ENCODE measurements at regions not wholly inside any gene's neighbourhood (a gene's known extent, or its start where the extent isn't known, plus 50 kb on each side); places are given as distances from the start of the nearest gene placed in this dataset.
"Not testable (repeated sequence)": the region's sequence is repeated elsewhere in the genome, so short reads cannot be mapped to it uniquely, and the experiment has no call there.

DNA sequence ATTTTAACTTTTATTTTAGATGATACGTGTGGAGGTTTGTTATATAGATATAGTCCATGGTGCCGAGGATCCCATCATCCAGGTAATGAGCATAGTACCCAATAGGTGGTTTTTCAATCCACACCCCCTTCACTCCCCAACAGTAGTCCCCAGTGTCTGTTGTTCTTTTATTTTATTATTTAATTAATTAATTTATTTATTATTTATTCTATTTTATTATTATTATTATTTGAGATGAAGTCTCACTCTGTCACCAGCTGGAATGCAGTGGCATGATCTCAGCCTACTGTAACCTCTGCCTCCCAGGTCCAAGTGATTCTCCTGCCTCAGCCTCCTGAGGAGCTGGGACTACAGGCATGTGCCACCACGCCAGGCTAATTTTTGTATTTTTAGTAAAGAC is 2086.2 kb downstream of the PCDH9 start:
- Histone ChIP-seq H3K9ac (ENCODE audit: insufficient read length, low read depth) (no peak overlapping the region), H3K27me3 (ENCODE audit: insufficient read depth, insufficient read length) (no peaks in the 10 kb centered on the region), H3K4me3 (ENCODE audit: insufficient read length, low read depth) (no peak overlapping the region), H3K36me3 (ENCODE audit: insufficient read depth, insufficient read length, low read length) (no peaks in the 10 kb centered on the region), H3K4me1 (ENCODE audit: insufficient read depth, insufficient read length) (no peaks in the 10 kb centered on the region), H3K9me3 (ENCODE audit: insufficient read depth, low read length) (no peaks in the 10 kb centered on the region)
- DNase-seq (ENCODE audit: low read depth, low spot score), result no peak
- TF ChIP-seq SUZ12 (IDR thresholded peaks at IDR 0.05; ENCODE audit: extremely low read depth, insufficient read depth, insufficient read length), result no peak
- no peak for TF ChIP-seq YY1 (IDR thresholded peaks at IDR 0.05; ENCODE audit: insufficient read depth, insufficient read length)
- TF ChIP-seq ZNF274 (IDR thresholded peaks at IDR 0.05; ENCODE audit: low read depth, low read length), result no peak

DNA sequence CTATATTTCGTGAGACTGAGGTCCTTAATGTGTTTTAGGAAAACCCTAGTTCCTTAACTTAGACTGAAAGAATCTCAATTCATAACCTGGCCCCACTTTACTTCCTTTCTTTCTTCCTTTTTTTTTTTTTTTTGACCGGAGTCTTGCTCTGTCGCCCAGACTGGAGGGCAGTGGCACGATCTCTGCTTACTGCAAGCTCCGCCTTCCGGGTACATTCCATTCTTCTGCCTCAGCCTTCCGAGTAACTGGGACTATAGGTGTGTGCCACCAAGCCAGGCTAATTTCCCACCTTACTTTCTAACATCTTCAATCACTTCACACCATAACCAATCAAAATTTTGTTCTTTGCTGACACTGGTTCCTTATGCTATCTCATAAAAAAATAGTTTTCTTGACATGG is 2097.0 kb downstream of the PCDH9 start:
- no peaks in the 10 kb centered on the region for H3K36me3 ChIP-seq (ENCODE audit: insufficient read depth, insufficient read length, low read length)
- no peak overlapping the region for H3K9ac ChIP-seq (ENCODE audit: insufficient read length, low read depth)
- no peak for DNase-seq (ENCODE audit: low read depth, low spot score)
- no peaks in the 10 kb centered on the region for H3K9me3 ChIP-seq (ENCODE audit: insufficient read depth, low read length)
- H3K27me3 ChIP-seq (ENCODE audit: insufficient read depth, insufficient read length), result no peaks in the 10 kb centered on the region
- no peak overlapping the region for H3K4me3 ChIP-seq (ENCODE audit: insufficient read length, low read depth)
- TF ChIP-seq SUZ12 (IDR thresholded peaks at IDR 0.05; ENCODE audit: extremely low read depth, insufficient read depth, insufficient read length), result no peak
- no peak for TF ChIP-seq ZNF274 (IDR thresholded peaks at IDR 0.05; ENCODE audit: low read depth, low read length)
- no peak for TF ChIP-seq YY1 (IDR thresholded peaks at IDR 0.05; ENCODE audit: insufficient read depth, insufficient read length)
- H3K4me1 ChIP-seq (ENCODE audit: insufficient read depth, insufficient read length), result no peaks in the 10 kb centered on the region

DNA sequence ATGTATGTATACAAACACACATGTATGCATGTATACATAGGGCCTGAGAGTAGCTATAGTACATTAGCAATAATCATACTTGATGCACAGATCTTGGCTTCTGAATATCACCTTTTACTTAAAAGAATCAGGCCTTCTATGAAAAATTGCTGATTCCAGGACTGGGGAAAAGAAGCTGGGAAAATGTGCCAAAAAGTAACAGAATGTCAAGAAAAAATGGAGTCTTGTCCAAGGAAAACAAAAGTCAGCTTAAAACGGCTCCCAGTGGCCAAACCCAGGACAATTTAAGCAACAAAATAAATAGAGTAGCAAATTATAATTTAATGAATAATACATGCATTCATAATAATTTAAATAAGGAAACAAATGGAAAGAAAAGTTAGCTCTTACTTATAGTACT is 2104.9 kb downstream of the PCDH9 start:
- H3K4me3 ChIP-seq (ENCODE audit: insufficient read length, low read depth), result no peak overlapping the region
- H3K36me3 ChIP-seq (ENCODE audit: insufficient read depth, insufficient read length, low read length), result no peaks in the 10 kb centered on the region
- no peaks in the 10 kb centered on the region for H3K27me3 ChIP-seq (ENCODE audit: insufficient read depth, insufficient read length)
- no peaks in the 10 kb centered on the region for H3K9me3 ChIP-seq (ENCODE audit: insufficient read depth, low read length)
- no peak for DNase-seq (ENCODE audit: low read depth, low spot score)
- no peaks in the 10 kb centered on the region for H3K4me1 ChIP-seq (ENCODE audit: insufficient read depth, insufficient read length)
- no peak overlapping the region for H3K9ac ChIP-seq (ENCODE audit: insufficient read length, low read depth)
- TF ChIP-seq ZNF274 (IDR thresholded peaks at IDR 0.05; ENCODE audit: low read depth, low read length) (no peak), YY1 (IDR thresholded peaks at IDR 0.05; ENCODE audit: insufficient read depth, insufficient read length) (no peak), SUZ12 (IDR thresholded peaks at IDR 0.05; ENCODE audit: extremely low read depth, insufficient read depth, insufficient read length) (no peak)

DNA sequence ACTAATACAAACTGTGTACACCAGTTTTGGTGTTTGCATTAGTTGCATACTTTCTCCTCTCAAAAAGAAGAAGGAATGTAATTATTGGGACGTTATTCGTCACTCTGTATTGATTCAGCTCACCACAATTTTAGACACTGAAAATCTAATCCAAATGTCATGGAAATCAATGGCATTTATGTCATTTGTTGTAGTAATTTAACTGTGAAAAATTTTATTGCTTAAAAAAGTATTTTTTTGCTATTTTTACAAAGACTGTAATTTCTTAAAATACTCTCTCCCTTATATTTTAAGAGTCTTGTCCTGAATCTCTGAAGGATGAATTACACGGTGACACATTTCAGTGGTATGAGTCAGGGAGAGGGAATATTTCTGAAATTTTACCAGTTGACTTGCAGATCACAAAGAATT is 2117.6 kb downstream of the PCDH9 start:
- no peaks in the 10 kb centered on the region for H3K9me3 ChIP-seq (ENCODE audit: insufficient read depth, low read length)
- H3K36me3 ChIP-seq (ENCODE audit: insufficient read depth, insufficient read length, low read length), result no peaks in the 10 kb centered on the region
- H3K27me3 ChIP-seq (ENCODE audit: insufficient read depth, insufficient read length), result no peaks in the 10 kb centered on the region
- H3K4me3 ChIP-seq (ENCODE audit: insufficient read length, low read depth), result no peak overlapping the region
- no peak for TF ChIP-seq ZNF274 (IDR thresholded peaks at IDR 0.05; ENCODE audit: low read depth, low read length)
- no peak for TF ChIP-seq SUZ12 (IDR thresholded peaks at IDR 0.05; ENCODE audit: extremely low read depth, insufficient read depth, insufficient read length)
- no peak for TF ChIP-seq YY1 (IDR thresholded peaks at IDR 0.05; ENCODE audit: insufficient read depth, insufficient read length)
- H3K9ac ChIP-seq (ENCODE audit: insufficient read length, low read depth), result no peak overlapping the region
- no peak for DNase-seq (ENCODE audit: low read depth, low spot score)
- no peaks in the 10 kb centered on the region for H3K4me1 ChIP-seq (ENCODE audit: insufficient read depth, insufficient read length)

DNA sequence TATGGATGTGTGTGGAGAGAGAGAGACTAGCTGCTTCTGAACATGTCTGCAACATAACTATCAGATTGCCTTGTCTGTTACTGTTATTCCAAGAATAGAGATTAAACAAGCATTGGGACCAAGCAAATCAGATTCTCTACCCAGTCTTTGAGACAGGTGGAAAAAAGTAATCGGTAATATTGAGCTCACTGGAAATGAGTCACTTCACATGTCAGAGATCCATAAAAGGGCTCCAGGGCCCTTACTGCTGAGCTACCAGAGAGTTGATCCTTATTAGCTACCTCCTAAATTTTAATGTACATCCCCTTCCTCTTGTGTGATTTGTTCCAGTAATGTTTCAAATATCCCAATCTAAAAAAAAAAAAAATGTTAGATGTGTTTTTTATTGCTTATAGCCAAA is 2118.0 kb downstream of the PCDH9 start:
- no peak for TF ChIP-seq ZNF274 (IDR thresholded peaks at IDR 0.05; ENCODE audit: low read depth, low read length)
- TF ChIP-seq YY1 (IDR thresholded peaks at IDR 0.05; ENCODE audit: insufficient read depth, insufficient read length), result no peak
- no peak for TF ChIP-seq SUZ12 (IDR thresholded peaks at IDR 0.05; ENCODE audit: extremely low read depth, insufficient read depth, insufficient read length)
- Histone ChIP-seq H3K9me3 (ENCODE audit: insufficient read depth, low read length) (no peaks in the 10 kb centered on the region), H3K9ac (ENCODE audit: insufficient read length, low read depth) (no peak overlapping the region), H3K27me3 (ENCODE audit: insufficient read depth, insufficient read length) (no peaks in the 10 kb centered on the region), H3K36me3 (ENCODE audit: insufficient read depth, insufficient read length, low read length) (no peaks in the 10 kb centered on the region), H3K4me3 (ENCODE audit: insufficient read length, low read depth) (no peak overlapping the region), H3K4me1 (ENCODE audit: insufficient read depth, insufficient read length) (no peaks in the 10 kb centered on the region)
- DNase-seq (ENCODE audit: low read depth, low spot score), result no peak

DNA sequence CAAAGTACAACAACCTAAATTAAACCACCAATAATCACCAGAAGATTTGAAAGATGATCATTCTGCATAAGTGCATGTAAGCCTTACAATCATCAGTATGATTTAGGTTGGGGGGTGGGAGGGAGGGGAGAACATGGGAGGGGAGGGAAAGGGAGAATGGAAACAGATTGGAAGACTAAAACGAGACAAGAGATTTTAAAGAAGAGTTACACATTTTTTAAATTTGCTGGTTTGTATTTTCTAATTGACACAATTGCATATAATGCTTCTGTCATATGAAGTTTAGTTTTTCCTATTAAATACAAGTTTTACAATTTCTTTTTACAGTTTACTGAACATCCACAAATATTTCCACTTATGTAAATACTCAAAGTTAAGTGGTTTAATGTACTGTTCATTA is 2118.9 kb downstream of the PCDH9 start:
- H3K4me1 ChIP-seq (ENCODE audit: insufficient read depth, insufficient read length), result no peaks in the 10 kb centered on the region
- DNase-seq (ENCODE audit: low read depth, low spot score), result no peak
- H3K4me3 ChIP-seq (ENCODE audit: insufficient read length, low read depth), result no peak overlapping the region
- no peaks in the 10 kb centered on the region for H3K9me3 ChIP-seq (ENCODE audit: insufficient read depth, low read length)
- no peak for TF ChIP-seq ZNF274 (IDR thresholded peaks at IDR 0.05; ENCODE audit: low read depth, low read length)
- no peak for TF ChIP-seq SUZ12 (IDR thresholded peaks at IDR 0.05; ENCODE audit: extremely low read depth, insufficient read depth, insufficient read length)
- no peak for TF ChIP-seq YY1 (IDR thresholded peaks at IDR 0.05; ENCODE audit: insufficient read depth, insufficient read length)
- H3K9ac ChIP-seq (ENCODE audit: insufficient read length, low read depth), result no peak overlapping the region
- no peaks in the 10 kb centered on the region for H3K27me3 ChIP-seq (ENCODE audit: insufficient read depth, insufficient read length)
- H3K36me3 ChIP-seq (ENCODE audit: insufficient read depth, insufficient read length, low read length), result no peaks in the 10 kb centered on the region

DNA sequence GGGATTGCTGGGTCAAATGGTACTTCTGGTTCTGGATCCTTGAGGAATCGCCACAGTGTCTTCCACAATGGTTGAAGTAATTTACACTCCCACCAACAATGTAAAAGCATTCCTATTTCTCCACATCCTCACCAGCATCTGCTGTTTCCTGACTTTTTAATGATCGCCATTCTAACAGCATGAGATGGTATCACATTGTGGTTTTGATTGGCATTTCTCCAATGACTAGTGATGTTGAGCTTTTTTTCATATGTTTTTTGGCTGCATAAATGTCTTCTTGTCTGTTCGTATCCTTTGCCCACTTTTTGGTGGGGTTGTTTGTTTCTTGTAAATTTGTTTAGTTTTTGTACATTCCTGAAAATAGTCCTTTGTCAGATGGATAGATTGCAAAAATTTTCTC is 2125.7 kb downstream of the PCDH9 start:
- H3K36me3 ChIP-seq (ENCODE audit: insufficient read depth, insufficient read length, low read length); H3K9me3 ChIP-seq (ENCODE audit: insufficient read depth, low read length); H3K4me3 ChIP-seq (ENCODE audit: insufficient read length, low read depth); H3K9ac ChIP-seq (ENCODE audit: insufficient read length, low read depth); H3K4me1 ChIP-seq (ENCODE audit: insufficient read depth, insufficient read length); H3K27me3 ChIP-seq (ENCODE audit: insufficient read depth, insufficient read length); DNase-seq (ENCODE audit: low read depth, low spot score): not testable (repeated sequence)

DNA sequence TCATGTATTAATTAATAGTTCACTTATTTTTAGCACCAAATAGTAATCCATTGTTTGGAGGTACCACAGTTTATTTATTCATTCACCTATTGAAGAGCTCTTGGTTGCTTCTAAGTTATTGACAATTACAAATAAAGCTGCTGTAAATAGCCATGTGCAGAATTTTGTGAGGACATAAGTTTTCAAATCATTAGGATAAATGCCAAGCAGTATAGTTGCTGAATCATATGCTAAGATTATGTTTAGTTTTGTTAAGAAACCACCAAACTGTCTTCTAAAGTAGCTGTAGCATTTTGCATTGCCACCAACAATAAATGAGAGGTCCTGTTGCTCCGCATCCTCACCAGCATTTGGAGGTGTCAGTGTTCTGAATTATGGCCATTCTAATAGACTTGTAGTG is 2126.8 kb downstream of the PCDH9 start:
- H3K9me3 ChIP-seq (ENCODE audit: insufficient read depth, low read length), result no peaks in the 10 kb centered on the region
- DNase-seq (ENCODE audit: low read depth, low spot score), result no peak
- TF ChIP-seq ZNF274 (IDR thresholded peaks at IDR 0.05; ENCODE audit: low read depth, low read length), result no peak
- no peak for TF ChIP-seq SUZ12 (IDR thresholded peaks at IDR 0.05; ENCODE audit: extremely low read depth, insufficient read depth, insufficient read length)
- no peak for TF ChIP-seq YY1 (IDR thresholded peaks at IDR 0.05; ENCODE audit: insufficient read depth, insufficient read length)

More for the DNA sequence above, 2126.8 kb downstream of the PCDH9 start:
- Histone ChIP-seq H3K27me3 (ENCODE audit: insufficient read depth, insufficient read length) (no peaks in the 10 kb centered on the region), H3K9ac (ENCODE audit: insufficient read length, low read depth) (no peak overlapping the region), H3K4me1 (ENCODE audit: insufficient read depth, insufficient read length) (no peaks in the 10 kb centered on the region), H3K4me3 (ENCODE audit: insufficient read length, low read depth) (no peak overlapping the region), H3K36me3 (ENCODE audit: insufficient read depth, insufficient read length, low read length) (no peaks in the 10 kb centered on the region)
